ENCODE measurements at regions not wholly inside any gene's neighbourhood (a gene's known extent, or its start where the extent isn't known, plus 50 kb on each side); places are given as distances from the start of the nearest gene placed in this dataset.
A peak's percentile ranks its signal among the peaks of the same experiment; 100 is the strongest.

DNA sequence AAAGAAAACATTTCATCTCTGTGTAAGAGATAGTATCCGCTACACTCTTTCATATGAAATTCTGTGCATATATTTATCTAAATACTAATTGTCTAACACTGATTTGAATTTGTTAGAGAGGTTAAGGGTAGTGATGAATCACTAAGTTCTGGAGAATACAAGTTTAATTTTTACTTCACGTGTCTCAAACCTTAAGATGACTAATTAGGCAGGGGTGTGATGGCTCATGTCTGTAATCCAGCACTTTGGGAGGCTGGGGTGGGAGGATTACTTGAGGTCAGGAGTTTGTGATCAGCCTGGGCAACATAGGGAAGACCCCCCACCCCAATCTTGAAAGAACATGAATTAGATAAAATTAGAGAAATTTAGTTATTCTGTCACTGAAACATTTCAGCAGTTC lies 2241.9 kb downstream of the PCDH7 start:
- WGBS, 2 experiments (ENCODE audit: low coverage in 1 of 2, low lambda C conversion rate in 2 of 2, missing lambda C conversion rate in 2 of 2), result 51 to 60% methylated on average over 2 of the region's 2 CpGs
- no peaks in the 10 kb centered on the region for H3F3A ChIP-seq (ENCODE audit: insufficient read depth)
- no peaks in the 10 kb centered on the region for H3K4me1 ChIP-seq (ENCODE audit: insufficient read depth)
- no peak overlapping the region for H3K9ac ChIP-seq
- H2AFZ ChIP-seq, result no peak overlapping the region
- H3K9me2 ChIP-seq (ENCODE audit: insufficient read depth), result no peaks in the 10 kb centered on the region; the same call in 1 of the 2 replicates
- in situ Hi-C loops (cut with MboI), result no loop called here
- DNase-seq, result no peak
- no peak overlapping the region for H3K4me2 ChIP-seq (ENCODE audit: unreplicated experiment)
- no peak overlapping the region for H3K4me3 ChIP-seq
- H3K9me3 ChIP-seq (ENCODE audit: low read depth), result no peaks in the 10 kb centered on the region
- H3K27ac ChIP-seq, result no peak overlapping the region
- H3K27me3 ChIP-seq (replicated peaks; ENCODE audit: insufficient read depth), result no peaks in the 10 kb centered on the region
- no peaks in the 10 kb centered on the region for H4K20me1 ChIP-seq (ENCODE audit: insufficient read depth)
- no peaks in the 10 kb centered on the region for H3K36me3 ChIP-seq (ENCODE audit: low read depth)
- TF ChIP-seq EZH2 (IDR thresholded peaks at IDR 0.05; ENCODE audit: insufficient read depth, poor library complexity, severe bottlenecking) (no peak), EZH2phosphoT487 (IDR thresholded peaks at IDR 0.05; ENCODE audit: insufficient read depth, low read depth) (no peak)
- no peaks in the 10 kb centered on the region for H3K79me2 ChIP-seq (ENCODE audit: insufficient read depth)

- H3K9ac ChIP-seq, result no peak overlapping the region
- in situ Hi-C loops (cut with MboI), result no loop called here
- peak; percentile 67 for DNase-seq
- no peak overlapping the region for H3K4me3 ChIP-seq
- no peaks in the 10 kb centered on the region for H3K36me3 ChIP-seq (ENCODE audit: low read depth)
- TF ChIP-seq EZH2phosphoT487 (IDR thresholded peaks at IDR 0.05; ENCODE audit: insufficient read depth, low read depth), result no peak
- TF ChIP-seq EZH2 (IDR thresholded peaks at IDR 0.05; ENCODE audit: insufficient read depth, poor library complexity, severe bottlenecking), result no peak
- H3F3A ChIP-seq (ENCODE audit: insufficient read depth), result peaks cover 6% of the 10 kb centered on the region; the same call in 1 of the 2 replicates
- H3K79me2 ChIP-seq (ENCODE audit: insufficient read depth), result no peaks in the 10 kb centered on the region
- H2AFZ ChIP-seq, result no peak overlapping the region
- H3K9me2 ChIP-seq (ENCODE audit: insufficient read depth), result no peaks in the 10 kb centered on the region
- H3K27me3 ChIP-seq (replicated peaks; ENCODE audit: insufficient read depth), result no peaks in the 10 kb centered on the region
- peaks cover 23% of the 10 kb centered on the region for H3K4me1 ChIP-seq (ENCODE audit: insufficient read depth)
- no peak overlapping the region for H3K4me2 ChIP-seq (ENCODE audit: unreplicated experiment)
- H3K27ac ChIP-seq, result no peak overlapping the region
- H4K20me1 ChIP-seq (ENCODE audit: insufficient read depth), result no peaks in the 10 kb centered on the region
- H3K9me3 ChIP-seq (ENCODE audit: low read depth), result no peaks in the 10 kb centered on the region
Observed at GRCh38 chr4:32985256-32985655, 2265.1 kb downstream of the PCDH7 start.

- H2AFZ ChIP-seq, result no peak overlapping the region
- H3F3A ChIP-seq (ENCODE audit: insufficient read depth), result peaks cover 6% of the 10 kb centered on the region; the same call in 1 of the 2 replicates
- TF ChIP-seq EZH2 (IDR thresholded peaks at IDR 0.05; ENCODE audit: insufficient read depth, poor library complexity, severe bottlenecking) (no peak), EZH2phosphoT487 (IDR thresholded peaks at IDR 0.05; ENCODE audit: insufficient read depth, low read depth) (no peak)
- H3K27me3 ChIP-seq (replicated peaks; ENCODE audit: insufficient read depth), result no peaks in the 10 kb centered on the region
- peaks cover 23% of the 10 kb centered on the region for H3K4me1 ChIP-seq (ENCODE audit: insufficient read depth)
- no peaks in the 10 kb centered on the region for H3K36me3 ChIP-seq (ENCODE audit: low read depth)
- no peak overlapping the region for H3K4me3 ChIP-seq
- 57 to 75% methylated on average over 1 of the region's 1 CpG for WGBS, 2 experiments (ENCODE audit: low coverage in 1 of 2, low lambda C conversion rate in 2 of 2, missing lambda C conversion rate in 2 of 2)
- no peak overlapping the region for H3K27ac ChIP-seq
- H3K9me3 ChIP-seq (ENCODE audit: low read depth), result no peaks in the 10 kb centered on the region
- DNase-seq, result no peak
- no peak overlapping the region for H3K4me2 ChIP-seq (ENCODE audit: unreplicated experiment)
- H3K9me2 ChIP-seq (ENCODE audit: insufficient read depth), result no peaks in the 10 kb centered on the region; the same call in 1 of the 2 replicates
- no peak overlapping the region for H3K9ac ChIP-seq
- H4K20me1 ChIP-seq (ENCODE audit: insufficient read depth), result no peaks in the 10 kb centered on the region
- H3K79me2 ChIP-seq (ENCODE audit: insufficient read depth), result no peaks in the 10 kb centered on the region
- in situ Hi-C loops (cut with MboI), result no loop called here
Observed at GRCh38 chr4:32986236-32986635, 2266.1 kb downstream of the PCDH7 start.

DNA sequence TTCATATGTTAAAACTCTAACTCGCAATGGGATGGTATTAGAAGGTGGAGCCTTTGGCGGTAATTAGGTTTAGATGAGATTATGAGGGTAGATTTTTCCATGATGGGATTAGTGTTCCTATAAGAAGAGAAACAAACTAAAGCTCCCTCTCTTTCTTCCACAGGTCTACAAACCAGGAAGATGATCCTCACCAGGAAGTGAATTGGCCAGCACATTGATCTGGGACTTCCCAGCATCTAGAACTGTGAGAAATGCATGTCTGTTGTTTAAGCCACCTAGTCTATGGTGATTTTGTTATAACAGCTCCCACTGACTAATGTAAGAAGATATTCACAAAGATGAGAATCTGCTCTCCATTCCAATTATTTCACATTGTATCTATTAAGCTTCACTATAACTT lies 2266.9 kb downstream of the PCDH7 start:
- no peak for DNase-seq
- Histone ChIP-seq H3K4me3 (no peak overlapping the region), H3K27ac (no peak overlapping the region), H3K9me3 (ENCODE audit: low read depth) (no peaks in the 10 kb centered on the region), H3F3A (ENCODE audit: insufficient read depth) (peaks cover 6% of the 10 kb centered on the region; the same call in 1 of the 2 replicates), H3K27me3 (replicated peaks; ENCODE audit: insufficient read depth) (no peaks in the 10 kb centered on the region), H2AFZ (no peak overlapping the region), H3K9me2 (ENCODE audit: insufficient read depth) (no peaks in the 10 kb centered on the region; the same call in 1 of the 2 replicates), H3K36me3 (ENCODE audit: low read depth) (no peaks in the 10 kb centered on the region), H3K4me1 (ENCODE audit: insufficient read depth) (peaks cover 23% of the 10 kb centered on the region), H3K79me2 (ENCODE audit: insufficient read depth) (no peaks in the 10 kb centered on the region), H4K20me1 (ENCODE audit: insufficient read depth) (no peaks in the 10 kb centered on the region), H3K4me2 (ENCODE audit: unreplicated experiment) (no peak overlapping the region), H3K9ac (no peak overlapping the region)
- 37 to 50% methylated on average over 2 of the region's 2 CpGs for WGBS, 2 experiments (ENCODE audit: low coverage in 1 of 2, low lambda C conversion rate in 2 of 2, missing lambda C conversion rate in 2 of 2)
- in situ Hi-C loops (cut with MboI), result no loop called here
- no peak for TF ChIP-seq EZH2phosphoT487 (IDR thresholded peaks at IDR 0.05; ENCODE audit: insufficient read depth, low read depth)
- TF ChIP-seq EZH2 (IDR thresholded peaks at IDR 0.05; ENCODE audit: insufficient read depth, poor library complexity, severe bottlenecking), result no peak
